HG03159 (cell line): ENCODE measurements at regions not wholly inside any gene's neighbourhood (a gene's known extent, or its start where the extent isn't known, plus 50 kb on each side); places are given as distances from the start of the nearest gene placed in this dataset.
"Not testable (repeated sequence)": the region's sequence is repeated elsewhere in the genome, so short reads cannot be mapped to it uniquely, and the experiment has no call there.

Experiments used
- ATAC-seq: cut with Tn5 transposase; IDR thresholded peaks from one replicate; pipeline ENCODE4 v1.9.1; 2021; ENCODE audit warnings: mild to moderate bottlenecking, moderate library complexity; ENCODE audit not compliant: unreplicated experiment

- peak; percentile 48 for ATAC-seq
Measured at GRCh38 chr5:152456815-152457443, 51.9 kb upstream of the NMUR2 start.

DNA sequence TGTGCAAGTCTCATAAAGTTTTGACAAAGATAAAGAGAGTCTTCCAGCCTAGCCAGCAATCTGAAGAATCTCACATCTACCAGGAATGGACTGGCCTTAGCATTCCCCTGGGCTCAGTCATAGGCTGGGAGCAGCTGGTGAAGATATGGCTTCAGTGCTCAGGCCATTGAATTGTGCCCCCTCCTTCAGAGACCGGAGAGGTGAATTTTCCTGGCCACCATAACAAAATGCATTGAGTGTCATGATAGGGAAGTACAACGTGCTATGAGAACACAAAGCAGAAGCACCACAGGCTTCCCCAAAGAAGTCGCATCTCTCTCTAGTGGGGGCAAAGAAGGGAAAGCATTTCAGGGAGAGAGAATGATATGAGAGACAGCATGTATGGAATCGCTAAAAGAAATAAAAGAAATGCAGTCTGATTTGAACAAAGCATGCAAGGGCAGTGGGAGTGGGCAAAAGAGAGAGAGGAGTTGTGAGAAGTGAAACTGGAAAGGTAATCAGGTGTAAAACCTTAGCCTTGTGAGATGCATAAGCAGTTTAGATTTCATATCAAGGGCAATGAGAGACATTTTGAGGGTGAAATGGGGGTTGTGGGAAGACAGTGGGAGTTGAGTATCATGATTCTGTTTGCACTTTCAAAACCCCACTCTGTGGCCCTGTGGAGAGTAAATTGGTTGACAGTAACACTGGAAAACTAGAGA is 57.1 kb upstream of the NMUR2 start:
- ATAC-seq, result peak; percentile 90

DNA sequence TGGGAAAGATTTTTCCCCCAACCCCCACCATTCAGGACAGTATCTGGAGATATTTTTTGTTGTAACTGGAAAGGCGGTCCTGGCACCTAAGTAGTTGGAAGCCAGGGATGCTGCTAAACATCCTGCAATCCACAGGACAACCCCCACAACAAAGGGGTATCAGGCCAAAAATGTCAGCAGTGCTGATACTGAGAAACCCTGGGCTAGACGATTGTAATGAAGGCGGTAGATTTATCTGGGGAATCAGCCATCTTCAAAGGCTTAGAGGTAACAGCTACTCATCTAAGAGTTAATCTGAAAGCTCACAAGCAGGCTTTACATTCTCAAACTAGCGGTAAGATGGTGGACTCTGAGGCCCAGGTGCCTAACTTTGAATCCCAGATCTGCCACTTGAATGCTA is 59.0 kb upstream of the NMUR2 start:
- no peak for ATAC-seq

DNA sequence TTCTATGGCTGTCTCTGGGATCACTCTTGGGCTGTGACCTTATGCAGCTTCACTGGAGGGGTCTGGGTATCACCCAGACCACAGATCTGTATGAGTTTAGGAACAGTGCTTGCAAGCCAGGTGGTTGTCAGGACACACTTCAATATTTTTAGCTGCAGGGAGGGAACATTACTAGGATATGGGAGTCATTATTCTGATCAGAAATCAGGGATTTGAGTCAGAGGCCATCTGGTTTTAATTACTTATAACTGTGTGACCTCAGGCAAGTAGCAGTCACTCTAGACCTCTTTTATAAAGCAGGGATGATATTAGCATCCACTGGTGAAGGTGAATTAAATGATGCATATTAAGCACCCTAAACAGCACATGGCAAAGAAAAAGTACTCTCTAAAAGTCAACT is 60.1 kb upstream of the NMUR2 start:
- no peak for ATAC-seq

GRCh38 chr5:152466085-152466745 is 61.1 kb upstream of the NMUR2 start:
- ATAC-seq, result no peak

GRCh38 chr5:152470167-152470566 is 65.1 kb upstream of the NMUR2 start:
- no peak for ATAC-seq

DNA sequence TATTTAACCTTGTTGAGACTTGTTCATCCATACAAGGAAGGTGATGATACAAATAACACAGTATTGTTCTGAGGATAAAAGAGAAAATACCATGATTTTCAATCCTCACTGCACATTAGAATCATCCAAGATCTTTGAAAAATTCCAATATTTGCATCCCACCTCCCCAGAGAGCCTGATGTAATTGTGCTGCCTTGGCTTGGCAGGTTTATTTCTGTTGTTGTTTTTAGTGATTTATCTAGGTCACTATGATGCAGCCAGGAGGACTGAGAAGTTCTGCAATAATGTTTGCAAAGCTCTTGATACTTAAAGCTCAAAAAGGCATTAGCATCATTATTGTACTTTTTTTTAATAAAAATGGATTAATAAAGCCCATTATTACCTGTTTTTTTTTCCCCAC is 67.0 kb upstream of the NMUR2 start:
- no peak for ATAC-seq

DNA sequence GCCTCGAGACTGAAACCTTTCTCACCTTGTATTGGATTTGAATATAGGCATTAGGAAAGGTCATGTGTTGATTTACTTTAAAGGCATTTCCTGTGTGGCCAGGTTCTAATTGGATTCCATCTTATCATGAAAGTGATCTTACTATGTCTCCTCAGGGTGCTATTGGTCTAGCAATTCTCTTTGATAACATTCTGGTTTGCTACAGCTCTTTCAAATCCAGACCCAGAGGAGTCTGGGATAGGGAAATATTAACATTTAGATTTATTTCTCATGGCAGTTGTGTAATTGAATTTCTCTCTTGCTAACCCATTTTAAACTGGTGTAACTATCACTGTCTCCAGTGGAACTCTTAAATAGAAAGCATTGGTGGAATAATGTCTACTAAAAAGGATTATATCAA is 69.9 kb upstream of the NMUR2 start:
- no peak for ATAC-seq

GRCh38 chr5:152477536-152477935 is 72.5 kb upstream of the NMUR2 start:
- ATAC-seq, result no peak

DNA sequence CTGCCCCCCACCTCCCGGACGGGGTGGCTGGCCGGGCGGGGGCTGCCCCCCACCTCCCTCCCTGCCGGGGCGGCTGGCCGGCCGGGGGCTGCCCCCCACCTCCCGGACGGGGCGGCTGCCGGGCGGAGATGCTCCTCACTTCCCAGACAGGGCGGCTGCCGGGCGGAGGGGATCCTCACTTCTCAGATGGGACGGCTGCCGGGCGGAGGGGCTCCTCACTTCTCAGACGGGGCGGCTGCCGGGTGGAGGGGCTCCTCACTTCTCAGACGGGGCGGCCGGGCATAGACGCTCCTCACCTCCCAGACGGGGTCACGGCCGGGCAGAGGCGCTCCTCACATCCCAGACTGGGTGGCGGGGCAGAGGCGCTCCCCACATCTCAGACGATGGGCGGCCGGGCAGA is 74.8 kb upstream of the NMUR2 start:
- not testable (repeated sequence) for ATAC-seq

- ATAC-seq, result not testable (repeated sequence)
Measured at GRCh38 chr5:152480677-152481076, 75.6 kb upstream of the NMUR2 start.

DNA sequence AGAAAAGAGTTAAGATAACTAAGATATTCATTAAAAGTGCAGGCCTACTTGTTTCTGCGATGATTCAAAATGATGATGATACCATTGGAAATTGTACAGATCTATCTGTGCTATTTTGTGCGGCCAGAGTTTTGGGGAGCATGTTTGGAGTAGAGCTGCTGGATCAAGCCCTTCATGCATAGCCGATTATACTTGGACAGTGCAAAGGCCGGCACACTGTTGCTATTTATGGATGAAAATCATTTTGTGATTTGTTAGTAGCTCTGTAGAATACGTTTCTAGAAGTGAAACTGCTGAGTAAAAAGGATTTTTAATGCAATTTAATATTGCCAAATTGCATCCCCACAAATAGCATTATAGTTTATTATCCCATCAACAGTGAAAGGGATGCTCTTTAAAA is 82.1 kb upstream of the NMUR2 start:
- ATAC-seq, result no peak

DNA sequence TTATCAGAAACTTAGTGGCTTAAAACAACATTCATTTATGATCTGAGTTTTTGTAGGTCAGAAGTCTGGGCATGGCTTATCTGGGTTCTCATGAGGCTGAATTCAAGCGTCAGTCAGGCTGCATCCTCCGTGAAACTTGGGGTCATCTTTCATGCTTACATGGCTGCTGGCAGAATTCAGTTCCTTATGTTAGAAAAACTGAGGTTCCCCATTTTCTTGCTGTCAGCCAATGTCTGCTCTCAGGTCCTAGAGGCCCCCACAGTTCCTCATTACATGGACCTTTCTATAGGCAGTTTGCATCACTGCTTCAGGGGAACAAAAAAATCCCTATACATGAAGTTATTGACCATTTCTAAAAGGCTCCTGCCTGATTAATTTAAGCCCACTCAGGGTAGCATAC is 83.8 kb upstream of the NMUR2 start:
- ATAC-seq, result no peak

DNA sequence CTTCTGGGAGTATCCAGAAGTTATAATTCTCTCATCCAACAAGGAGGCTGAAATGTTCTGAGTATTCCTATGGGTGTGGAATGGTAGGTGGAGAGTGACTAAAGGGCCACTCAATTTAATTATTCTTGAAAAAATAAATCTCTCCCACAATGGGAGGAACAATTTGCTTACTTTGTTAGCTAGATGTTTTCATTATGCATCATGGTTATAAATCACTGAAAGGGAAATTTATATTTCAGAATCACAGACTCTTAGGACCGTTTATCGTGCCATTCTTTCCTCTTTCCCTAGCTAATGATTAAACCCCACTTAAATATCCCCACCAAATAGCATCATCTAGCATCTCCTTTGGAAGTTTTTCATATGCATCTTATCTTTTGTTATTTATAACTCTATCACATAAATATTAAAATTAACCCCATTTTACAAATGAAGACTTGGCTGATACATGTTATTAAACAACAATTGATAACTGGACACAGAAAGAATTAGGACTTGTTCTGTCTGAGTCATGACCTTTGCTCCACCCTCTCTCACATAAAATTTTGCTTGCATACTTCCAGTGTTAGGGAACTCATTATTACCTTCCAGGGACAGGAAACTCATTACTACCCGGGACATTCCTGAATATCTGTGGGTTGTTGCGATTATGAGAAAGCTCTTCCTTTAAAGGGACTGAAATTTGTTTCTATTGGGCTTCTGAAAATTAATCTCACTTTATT is 94.9 kb upstream of the NMUR2 start:
- no peak for ATAC-seq

DNA sequence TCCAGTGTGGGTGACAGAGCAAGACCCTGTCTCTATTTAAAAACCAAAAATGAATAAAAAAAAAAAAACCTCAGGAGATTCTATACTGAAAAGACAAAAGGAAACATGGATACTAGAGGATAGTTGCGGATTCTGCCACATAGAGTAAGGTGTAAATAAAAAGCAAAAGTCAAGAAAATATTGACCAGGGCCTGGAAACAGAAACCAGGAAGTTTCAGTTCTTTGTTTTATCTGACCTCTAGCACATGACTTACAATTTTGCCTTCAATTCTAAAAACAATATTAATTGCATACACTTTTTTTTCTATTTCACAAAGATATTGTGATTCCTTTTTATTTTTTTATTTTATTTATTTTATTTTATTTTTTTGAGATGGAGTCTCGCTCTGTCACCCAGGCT is 96.2 kb upstream of the NMUR2 start:
- ATAC-seq, result peak; percentile 51

DNA sequence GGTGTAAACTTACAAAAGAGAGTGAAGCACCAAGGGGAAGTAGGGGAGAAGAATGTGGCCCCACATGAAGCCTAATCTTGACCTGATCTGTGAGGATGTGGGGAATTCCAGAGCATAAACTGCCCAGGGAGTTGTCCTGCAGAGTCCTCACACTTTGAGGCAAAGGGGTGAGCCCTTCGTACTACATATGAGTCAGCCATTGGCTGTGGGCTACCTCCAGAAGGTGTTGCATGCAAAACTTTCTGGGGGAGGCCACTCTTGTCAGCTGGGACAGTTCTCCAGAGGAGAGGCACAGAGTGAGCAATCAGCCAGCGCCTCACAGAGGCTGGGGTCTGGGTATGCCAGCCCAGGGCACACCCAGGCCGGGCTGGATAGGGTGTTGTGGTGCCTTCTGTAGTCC is 98.1 kb upstream of the NMUR2 start:
- no peak for ATAC-seq

DNA sequence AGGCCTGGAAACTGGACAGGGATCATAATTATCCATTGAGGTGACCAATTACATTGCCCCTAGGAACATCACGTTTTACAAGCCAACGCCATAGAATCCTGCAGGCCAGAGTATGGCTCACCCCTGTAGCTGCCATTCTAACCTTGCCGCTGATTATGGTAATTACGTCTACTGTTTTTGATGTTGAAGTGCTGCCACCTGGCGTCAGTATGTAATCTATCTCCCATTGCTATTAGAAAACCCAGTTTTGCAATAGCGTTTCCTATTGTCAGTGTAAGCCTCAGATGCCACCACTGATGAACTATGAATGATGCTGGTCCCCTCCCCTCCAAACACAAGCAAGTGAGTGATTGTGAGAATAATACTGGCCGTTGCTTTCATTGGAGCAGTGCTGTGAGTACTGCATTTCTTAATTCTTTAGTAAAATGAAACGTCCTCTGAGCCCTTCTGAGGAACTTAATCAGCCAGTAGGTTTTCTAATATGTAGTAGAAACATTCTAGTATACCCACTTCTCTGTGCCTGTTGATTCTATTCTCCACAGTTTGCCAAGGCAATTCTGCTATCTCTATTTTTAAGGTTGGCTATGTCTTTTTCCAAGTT is 100.5 kb upstream of the NMUR2 start:
- peak; percentile 91 for ATAC-seq

GRCh38 chr5:152511120-152511519 is 106.0 kb upstream of the NMUR2 start:
- no peak for ATAC-seq

DNA sequence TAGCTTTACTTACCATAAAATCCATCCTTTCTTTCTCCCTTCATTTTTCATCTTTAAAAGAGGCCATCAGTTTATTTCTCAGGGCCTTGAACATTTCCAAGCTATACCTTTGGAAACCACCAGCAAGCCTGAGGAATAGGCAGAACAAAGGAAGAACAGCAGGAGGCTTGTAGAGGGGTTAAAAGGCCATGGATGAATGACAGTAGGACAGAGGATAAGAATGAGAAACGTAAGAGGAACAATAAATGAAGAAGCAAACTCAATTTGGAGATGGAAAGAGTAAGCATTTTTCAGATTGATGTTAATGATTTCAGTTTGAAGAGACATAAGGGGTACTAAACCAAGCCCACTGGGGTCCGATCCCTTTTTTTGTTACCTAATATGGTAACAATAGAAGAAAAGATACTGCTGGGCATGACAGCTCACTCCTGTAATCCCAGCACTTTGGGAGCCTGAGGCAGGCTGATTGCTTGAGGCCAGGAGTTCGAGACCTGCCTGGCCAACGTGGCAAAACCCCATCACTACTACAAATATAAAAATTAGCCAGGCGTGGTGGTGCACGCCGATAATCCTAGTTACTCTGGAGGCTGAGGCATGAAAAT is 106.6 kb upstream of the NMUR2 start:
- no peak for ATAC-seq

DNA sequence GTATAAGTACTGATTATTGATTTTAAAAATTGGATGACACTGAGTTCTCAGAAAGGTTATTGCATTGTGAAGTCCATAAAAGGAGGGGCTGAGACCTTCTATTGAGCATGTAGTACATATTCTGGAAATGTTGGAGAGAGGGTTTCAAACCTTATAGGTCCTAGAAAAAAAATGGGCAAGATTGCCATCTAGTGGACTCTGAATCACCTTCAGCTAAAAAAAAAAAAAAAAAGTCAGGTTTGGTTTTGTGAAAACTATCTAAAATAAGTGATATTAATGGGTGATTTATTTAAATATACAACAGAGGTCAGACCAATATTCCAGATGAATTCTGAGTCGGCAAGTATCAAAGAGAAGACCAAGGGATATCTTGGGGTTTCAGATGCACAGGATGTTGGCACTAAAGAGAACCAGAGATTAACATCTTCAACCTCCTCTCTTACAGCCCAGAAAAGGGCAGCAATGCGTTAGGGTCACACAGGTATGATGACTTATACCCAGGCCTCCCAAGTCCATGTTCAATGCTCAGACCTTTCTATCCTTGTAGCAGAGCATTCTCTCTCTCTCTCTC is 109.8 kb upstream of the NMUR2 start:
- ATAC-seq, result no peak

- ATAC-seq, result no peak
Measured at GRCh38 chr5:152523964-152524363, 118.9 kb upstream of the NMUR2 start.
